HG03045 (cell line): ENCODE measurements at regions not wholly inside any gene's neighbourhood (a gene's known extent, or its start where the extent isn't known, plus 50 kb on each side); places are given as distances from the start of the nearest gene placed in this dataset.
A peak's percentile ranks its signal among the peaks of the same experiment; 100 is the strongest.
"Not testable (repeated sequence)": the region's sequence is repeated elsewhere in the genome, so short reads cannot be mapped to it uniquely, and the experiment has no call there.

Source experiments
- ATAC-seq: cut with Tn5 transposase; IDR thresholded peaks from one replicate; pipeline ENCODE4 v1.9.1; 2021; ENCODE audit warnings: mild to moderate bottlenecking, moderate library complexity; ENCODE audit not compliant: unreplicated experiment

GRCh38 chr7:148507787-148508186, 82.8 kb upstream of the C7orf33 start:
- ATAC-seq = no peak

DNA sequence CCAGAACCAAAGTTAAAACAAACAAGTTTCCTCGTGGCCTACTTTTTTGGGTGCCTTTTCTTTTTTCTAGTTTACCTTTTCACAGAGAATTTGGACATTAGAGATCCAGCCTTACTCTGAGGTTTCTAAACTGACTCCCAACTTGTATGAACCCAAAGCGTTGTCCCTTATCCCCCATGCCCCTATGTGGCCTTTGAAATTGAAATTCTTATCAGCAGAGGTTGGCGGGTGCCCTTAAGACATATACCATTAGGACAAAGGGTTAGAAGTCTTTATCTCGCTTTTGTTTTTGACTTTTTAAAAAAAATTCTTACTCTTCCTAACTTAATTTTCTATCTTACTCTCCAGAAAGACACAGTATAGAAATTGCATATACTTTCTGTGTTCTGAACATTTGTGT, 76.3 kb upstream of the C7orf33 start:
- no peak for ATAC-seq

- ATAC-seq = no peak
These were observed 75.3 kb upstream of the C7orf33 start for GRCh38 chr7:148515237-148515636.

- ATAC-seq = no peak
These were observed 74.6 kb upstream of the C7orf33 start for GRCh38 chr7:148515728-148516695.

DNA sequence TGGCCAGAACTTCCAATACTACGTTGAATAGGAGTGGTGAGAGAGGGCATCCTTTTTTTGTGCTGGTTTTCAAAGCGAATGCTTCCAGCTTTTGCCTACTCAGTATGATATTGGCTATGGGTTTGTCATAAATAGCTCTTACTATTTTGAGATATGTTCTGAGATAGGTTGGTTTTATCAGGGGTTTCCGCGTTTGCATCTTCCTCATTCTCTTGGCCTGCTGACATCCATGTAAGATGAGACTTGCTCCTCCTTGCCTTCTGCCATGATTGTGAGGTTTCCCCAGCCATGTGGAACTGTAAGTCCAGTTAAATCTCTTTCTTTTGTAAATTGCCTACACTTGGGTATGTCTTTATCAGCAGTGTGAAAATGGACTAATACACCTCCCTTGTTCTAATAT, 71.2 kb upstream of the C7orf33 start:
- not testable (repeated sequence) for ATAC-seq

- ATAC-seq = no peak
These were observed 69.3 kb upstream of the C7orf33 start for GRCh38 chr7:148521271-148521670.

DNA sequence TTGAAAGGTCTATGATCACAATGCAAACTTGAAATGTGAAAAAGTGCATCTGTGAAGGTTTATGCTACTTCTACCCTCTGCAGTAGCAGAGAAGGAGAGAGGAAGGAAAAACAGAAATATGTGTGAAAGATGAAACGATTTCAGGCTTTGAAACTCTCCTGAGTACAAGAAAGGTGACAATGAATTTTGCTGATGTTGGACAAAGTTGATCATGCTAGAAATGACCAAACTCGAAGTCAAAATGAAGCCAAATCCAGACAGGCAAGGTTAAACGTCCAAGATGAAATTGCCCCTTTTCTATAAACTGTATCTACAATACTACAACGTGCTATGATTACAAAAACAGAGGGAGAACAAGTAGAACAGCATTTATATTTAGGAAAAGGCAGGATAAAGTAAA, 67.0 kb upstream of the C7orf33 start:
- no peak for ATAC-seq

- no peak for ATAC-seq
These were observed 65.9 kb upstream of the C7orf33 start for GRCh38 chr7:148524479-148525224.

DNA sequence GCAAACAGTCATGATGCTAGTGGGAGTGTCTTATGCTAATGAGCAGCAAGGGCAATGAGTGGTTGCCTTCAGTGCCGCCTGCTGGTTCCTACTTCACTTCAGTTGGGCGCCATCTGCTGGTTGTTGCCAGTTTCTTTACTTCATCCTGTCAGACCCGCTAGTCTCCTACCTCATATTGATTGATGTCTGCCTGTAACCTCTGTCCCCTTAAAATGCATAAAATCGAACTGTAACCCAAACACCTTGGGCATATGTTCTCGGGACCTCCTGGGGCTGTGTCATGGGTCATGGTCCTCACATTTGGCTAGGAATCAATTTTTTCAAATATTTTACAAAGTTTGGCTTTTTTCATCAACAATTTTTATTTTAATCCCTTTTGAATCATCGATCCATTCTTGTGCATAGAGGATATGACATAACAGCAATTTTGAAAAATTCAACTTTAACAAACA, 62.8 kb upstream of the C7orf33 start:
- peak; percentile 97 for ATAC-seq

DNA sequence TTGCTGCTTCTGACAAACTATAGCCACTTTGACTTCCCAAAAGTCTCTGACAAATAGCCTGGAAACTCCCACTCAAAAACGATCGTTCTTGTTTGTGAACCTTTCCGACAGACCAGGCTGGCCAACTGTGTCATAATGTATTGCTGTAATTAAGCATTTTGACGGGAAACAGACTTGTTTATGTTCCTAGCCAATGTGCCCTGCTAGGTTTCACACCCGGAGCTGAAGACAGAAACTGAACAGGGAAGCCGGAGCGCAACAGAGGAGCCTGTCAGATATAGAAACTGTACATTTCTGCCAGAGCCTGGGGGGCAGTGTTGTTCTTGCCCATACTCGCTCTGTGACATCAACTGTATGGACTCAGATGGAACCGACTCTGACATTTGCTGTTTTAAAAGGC, 55.3 kb upstream of the C7orf33 start:
- peak; percentile 75 for ATAC-seq

DNA sequence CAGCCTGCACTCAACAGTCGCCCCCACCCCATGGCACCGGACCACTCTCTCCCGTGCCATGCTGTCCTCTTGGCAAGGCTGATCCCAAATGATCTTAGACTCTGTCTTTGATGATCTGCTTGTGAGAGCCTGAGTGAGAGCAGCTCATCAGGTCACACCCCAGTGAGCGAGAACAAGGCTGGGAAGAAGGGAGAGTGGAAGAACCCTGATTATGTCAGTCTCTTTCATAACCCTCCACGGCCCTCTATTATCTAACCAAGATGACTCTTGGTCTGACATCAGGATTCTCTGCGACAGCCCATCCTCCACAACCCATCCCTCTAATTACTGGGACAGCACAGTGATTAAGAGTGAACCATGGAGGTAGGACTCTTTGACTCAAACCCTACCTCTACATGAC, 53.1 kb upstream of the C7orf33 start:
- no peak for ATAC-seq

DNA sequence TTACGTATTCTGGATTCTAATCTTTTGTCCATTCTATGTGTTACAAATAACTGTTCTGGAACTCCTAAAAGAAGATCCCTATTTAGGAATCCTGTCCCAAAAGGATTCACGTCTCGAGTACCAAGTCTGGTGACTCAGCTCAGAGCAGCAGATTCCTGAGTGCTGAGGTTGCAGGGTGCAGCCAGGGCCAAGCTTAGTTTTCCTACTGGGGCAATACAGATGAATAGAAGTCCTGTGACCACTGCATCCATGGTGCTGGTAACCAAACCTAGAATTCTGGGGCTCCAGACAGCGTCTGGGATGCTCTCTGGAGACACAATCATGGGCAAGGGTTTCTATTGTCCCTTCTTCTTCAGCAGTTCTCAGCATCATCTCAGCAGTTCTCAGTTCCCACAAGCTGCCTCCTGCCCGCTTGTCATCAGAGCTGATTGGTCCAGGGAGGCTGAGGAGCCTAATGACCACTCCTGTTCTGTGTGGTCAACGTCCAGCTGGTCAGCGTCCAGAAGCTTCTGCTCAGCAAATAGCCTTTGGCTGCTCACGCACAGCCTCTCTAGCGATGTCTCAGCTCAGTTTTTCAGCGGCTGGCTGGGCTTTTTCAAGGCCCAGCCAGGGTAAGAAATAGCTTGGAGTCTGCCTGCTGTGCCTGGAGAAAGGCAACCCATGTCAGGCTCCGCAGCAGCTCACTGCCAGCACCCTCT, 50.4 kb upstream of the C7orf33 start:
- ATAC-seq = no peak
